NOMO-1 treated with dmso at 0.1 percent for 144 hours (cell line): ENCODE measurements at regions not wholly inside any gene's neighbourhood (a gene's known extent, or its start where the extent isn't known, plus 50 kb on each side); places are given as distances from the start of the nearest gene placed in this dataset.

Experiments
- DNase-seq: peaks from one replicate; lab custom pipeline; 2025; ENCODE audit not compliant: unreplicated experiment; lab: John Stamatoyannopoulos, UW

DNA sequence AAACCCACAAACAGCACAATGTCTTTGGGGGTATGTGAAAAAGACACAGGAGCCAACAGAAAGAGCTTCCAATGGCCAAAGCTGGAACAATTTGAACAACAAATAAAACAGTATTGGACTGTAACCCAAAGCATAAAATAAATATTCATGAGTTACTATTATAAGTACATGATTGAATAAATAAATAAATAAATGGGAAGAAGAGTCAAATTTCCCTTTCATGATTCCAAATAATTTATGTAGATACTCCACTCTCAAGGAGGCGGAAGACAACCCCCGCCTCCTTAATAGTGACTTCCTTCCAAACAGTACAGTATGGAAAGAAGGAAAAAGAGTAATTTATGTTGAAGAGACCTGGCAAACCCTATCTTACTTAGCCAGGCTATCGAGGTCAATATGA is 124.4 kb upstream of the P2RY1 start:
- DNase-seq: no peak

DNA sequence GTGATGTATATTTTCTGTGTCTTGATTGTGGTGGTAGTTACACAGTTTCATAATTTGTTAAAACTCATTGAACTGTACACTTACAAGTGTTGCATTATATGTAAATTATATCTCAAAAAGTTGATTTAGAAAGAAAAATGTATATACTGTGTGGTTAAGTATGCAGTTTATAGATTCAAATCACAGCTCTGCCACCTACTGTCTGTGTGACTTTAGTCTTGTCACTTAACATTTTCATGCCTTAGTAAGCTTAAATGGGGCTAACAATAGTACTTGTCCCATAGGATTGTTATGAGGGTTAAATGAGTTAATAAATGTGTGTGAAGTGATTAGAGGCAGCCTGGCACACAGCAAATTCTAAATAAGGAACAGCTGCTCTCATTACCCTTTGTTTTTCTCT is 120.9 kb upstream of the P2RY1 start:
- no peak for DNase-seq

DNA sequence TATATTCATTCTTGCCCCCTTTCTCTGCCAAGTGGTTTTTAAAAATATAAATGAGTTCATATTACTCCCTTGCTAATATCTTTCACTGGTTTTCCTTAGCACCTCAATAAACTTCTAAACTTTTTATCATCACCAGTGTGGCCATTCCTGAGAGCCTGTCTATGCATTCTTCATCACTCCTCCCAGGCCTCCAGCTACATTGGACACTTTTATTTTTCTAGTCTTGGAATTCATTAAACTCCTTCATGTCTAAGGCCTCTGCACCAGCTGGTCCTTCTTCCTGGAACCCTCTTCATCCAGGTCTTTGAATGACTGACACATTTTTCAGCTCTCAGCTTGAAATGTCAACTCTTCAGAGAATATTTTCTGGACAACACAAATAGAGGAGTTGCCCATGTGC is 120.4 kb upstream of the P2RY1 start:
- no peak for DNase-seq

DNA sequence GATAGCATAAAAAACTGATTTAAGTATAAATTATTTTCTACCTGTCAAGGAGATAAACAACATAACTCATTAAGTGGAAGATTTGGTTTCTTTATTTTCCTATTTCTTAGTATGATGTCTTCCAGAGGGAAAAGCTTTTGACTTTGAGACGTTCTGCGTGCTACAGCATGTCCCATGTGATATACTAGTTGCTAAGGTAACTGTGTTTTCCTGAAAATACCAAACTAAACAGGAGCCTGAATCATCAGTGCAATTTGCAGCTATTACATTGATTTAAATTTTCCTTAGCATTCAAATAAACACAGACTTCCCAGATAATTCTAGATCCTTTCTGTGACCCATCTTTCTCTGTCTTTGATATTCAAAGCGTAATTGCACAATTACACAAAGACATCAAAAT is 117.7 kb upstream of the P2RY1 start:
- no peak for DNase-seq

DNA sequence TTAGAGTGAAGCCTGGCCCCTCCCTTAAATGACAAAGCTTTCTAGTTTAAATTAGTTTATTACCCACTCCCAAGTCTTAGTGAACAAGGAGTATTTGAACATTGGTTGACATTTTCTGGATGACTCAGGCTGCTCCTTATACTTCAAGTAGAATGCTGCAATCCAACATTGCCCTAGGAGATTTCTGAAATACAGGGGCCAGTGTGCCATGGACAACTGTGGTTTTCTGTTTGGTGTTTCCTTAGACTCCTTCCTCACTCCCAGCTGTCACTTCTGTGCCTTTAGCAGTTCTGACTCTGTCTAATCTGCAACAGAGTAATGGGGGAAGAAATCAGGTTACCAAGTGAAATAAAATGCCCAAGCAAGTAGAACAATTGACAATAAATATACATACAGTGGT is 116.1 kb upstream of the P2RY1 start:
- DNase-seq: no peak

DNA sequence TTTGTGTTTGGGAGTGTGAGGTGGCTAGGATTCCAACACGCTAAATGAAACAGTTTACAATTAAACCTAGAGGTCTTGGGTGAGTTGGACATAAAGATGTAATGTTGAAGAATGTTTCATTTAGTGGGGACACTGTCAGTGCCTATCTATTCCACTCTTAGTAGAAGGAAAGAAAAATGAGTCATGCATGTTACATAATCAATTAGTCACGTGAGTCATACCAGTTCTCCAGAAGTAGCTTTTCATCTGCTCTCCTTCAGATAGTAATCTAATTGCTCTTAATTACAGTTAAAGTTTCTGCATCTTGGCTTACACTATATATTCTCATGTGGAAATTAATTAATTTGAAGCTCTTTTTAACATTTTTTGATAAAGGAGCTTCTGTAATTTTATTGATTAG is 115.7 kb upstream of the P2RY1 start:
- DNase-seq: no peak

DNA sequence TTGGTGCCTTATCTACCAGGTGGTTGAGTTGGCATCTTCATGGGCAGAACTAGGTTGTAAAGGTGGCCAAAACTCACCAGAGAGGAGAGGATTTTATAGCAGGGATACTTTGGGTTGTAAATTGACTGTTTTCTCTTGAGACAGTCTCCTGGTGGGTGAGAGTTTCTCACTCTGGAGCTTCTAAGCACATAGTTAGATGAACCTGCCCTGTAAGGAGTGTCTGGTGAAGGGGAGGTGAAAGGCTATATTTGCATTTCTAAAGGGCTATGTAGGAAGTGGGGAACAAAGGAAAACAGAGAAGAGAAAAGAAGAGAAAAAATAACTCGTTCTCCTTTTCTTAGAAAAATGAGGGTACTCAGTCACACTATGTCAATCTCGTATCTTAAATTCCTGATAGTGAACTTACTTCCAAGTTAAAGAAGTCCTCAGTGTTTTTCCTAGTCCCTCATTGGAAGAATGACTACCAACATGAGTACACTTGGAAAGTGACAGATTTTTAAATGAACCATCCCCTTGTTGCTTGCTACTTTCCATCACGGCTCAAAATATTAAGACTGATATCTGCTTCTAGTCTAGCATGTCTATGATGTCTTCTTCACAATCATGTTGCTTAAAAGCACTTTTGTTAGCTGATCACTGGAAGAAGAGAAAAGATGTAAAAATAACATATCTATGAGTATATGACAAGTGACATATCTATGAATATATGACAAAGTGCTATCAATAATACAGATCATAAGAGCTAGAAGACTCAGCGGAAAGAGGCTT is 113.8 kb upstream of the P2RY1 start:
- DNase-seq: no peak

DNA sequence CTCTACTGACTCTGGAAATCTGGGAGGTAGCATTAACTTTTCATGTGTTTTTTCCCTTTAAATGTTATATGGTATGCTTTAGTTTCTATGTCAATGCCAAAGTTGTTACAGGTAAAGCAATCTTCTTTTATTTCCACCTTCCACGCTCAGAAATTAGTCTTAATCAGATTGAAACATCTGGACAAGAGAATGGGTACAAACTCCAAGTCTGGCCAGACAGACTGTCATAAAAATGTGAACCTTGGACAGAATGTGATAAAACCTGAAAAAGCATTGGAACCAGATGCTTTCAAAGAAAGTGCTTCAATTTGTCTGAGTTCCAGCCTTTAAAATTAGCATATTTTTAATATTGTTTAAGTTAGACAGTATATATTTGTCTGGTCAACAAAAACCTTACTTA is 110.7 kb upstream of the P2RY1 start:
- no peak for DNase-seq

DNA sequence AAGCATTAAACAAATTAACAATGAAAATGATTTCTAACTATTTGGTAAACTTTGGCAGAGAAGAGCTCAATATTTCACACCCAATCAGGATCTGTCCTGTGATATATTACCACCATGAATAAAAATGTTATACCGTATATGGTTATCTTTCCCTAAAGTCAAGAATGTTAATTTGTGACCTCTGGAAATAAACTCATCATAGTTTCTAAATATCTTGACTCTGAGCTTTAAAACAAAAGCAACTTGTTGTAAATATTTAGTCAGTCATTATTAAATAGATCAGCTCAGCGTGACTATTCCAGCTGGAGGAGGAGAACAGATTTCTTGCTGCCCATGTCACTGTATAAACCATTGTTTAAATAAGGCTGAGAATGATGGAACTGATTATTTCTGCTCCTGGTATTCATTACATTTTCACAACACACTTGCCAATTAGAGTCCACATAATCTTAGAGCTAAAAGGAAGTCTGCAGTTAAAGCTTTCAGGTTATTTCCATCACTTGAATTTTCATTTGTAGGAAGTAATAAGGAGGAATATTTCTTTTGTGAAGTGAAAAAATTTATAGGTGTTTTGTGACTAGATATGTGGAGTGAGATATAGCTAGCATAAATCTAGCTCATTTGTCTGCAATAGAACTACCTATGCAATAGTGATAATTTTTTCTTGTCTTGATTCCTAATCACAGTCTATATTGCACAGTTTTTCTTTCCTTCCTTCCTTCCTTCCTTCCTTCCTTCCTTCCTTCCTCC is 106.5 kb upstream of the P2RY1 start:
- DNase-seq: no peak

DNA sequence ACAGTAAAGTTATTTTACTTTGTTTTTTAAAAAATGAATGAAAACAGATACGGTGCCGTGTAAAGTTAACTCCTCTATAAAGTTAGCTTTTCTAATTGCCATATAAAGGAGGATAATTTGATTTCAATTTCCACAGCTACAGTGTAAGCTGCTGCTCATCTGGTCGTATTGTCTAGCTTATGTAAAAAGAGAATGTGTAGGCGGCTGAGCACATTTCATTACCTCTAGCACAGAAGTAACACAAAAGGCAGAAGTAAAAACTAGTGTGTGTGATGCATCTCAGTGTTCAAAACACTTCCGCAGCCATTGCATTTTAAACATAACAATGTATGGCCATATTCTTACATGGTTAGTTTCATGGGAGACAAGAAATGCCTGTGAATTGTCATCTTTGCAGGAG is 105.0 kb upstream of the P2RY1 start:
- no peak for DNase-seq

DNA sequence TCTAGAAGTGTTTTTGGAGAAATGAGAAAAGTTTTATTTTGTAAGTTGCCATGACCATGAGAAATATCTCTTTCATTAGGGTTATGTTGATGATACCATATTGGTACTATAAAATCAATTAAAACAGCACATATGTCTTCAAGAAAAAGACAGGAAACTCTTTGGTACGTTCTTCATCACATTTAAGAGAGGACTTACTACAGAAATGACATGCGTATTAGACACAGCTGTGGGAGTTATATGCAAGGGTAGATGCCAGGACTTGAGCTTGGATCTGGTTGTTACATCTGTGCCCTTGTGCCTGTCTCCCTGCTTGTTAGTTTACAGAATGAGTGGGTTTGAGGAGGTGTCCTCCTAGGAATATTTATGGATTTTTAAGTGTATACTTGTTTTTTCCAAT is 103.4 kb upstream of the P2RY1 start:
- no peak for DNase-seq

DNA sequence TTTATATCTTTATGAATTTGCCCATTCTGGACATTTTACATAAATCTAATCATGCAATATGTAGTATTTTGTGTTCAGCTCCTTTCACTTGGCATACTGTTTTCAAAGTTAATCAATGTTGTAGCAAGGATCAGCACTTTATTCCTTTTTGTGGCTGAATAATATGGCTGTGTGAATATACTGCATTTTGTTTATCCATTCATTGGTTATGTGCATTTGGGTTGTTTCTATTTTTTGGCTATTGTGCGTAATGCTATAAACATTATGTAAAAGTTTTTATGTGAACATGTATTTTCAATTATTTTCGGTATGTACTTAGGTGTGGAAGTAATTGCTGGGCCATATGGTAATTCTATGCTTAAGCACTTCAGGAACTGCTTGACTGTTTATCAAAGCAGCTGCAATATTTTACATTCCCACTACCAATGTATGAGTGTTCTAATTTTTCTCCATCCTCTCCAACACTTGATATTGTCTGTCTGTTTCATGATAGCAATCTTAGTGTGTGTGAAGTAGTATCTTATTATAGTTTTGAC is 101.3 kb upstream of the P2RY1 start:
- DNase-seq: no peak

DNA sequence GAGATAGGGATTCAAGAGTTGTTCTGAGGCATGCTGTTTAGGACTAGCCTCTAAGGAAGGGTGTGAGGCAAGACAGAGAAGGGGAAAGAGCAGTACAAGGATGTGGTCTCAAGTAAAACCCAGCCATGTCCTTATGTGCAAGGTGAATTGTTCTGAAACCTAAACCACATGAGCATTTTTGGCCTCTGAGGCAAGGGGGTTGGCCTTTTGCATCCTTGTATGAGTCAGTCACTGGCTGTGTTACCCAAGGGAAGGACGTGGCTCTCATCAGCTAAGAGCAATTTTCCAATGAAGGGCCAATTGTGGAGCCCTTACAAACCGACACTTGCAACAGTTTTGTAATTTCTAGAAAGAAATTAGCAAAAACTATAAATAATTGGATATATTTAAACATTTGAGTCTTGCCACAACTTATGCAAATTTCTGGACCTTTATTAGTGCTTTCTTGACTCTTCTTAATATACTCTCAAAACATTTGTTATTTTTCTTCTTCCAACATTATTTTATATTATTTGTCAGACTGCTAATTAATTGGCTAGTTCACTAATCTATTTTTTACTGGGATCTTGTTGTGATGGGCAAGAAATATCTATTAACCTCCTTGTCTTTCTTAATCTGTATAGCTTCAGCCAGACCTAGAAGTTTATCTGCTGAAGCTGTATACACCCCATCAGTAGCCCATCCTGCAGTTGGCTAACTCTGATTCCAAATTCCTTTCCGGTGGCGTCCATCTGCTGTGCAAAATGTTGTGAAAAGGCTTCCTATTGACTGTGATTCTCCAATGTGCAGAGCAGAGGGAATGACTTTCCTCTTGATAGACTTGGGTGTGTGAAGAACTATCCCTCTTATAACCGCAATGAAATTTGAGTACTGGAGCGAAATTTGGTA is 97.7 kb upstream of the P2RY1 start:
- DNase-seq: peak; percentile 28

DNA sequence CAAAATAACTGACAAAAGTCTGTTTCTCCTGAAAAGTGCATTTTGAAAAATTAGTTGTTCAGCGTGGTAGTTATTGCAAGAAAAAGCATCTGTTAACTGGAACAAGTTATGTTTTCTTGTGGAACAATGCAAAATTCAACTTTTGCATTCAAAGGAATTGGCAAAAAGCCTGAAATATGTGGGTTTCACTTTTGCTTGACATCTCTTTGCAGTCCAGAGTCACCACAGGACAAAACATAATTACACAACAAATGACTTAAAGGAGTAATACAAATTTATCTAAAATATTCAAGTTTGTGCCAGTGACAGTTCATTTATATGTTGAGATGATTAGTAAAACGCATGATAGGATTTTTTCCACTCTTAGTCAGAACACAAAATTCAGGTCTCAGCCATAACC is 96.3 kb upstream of the P2RY1 start:
- DNase-seq: no peak

DNA sequence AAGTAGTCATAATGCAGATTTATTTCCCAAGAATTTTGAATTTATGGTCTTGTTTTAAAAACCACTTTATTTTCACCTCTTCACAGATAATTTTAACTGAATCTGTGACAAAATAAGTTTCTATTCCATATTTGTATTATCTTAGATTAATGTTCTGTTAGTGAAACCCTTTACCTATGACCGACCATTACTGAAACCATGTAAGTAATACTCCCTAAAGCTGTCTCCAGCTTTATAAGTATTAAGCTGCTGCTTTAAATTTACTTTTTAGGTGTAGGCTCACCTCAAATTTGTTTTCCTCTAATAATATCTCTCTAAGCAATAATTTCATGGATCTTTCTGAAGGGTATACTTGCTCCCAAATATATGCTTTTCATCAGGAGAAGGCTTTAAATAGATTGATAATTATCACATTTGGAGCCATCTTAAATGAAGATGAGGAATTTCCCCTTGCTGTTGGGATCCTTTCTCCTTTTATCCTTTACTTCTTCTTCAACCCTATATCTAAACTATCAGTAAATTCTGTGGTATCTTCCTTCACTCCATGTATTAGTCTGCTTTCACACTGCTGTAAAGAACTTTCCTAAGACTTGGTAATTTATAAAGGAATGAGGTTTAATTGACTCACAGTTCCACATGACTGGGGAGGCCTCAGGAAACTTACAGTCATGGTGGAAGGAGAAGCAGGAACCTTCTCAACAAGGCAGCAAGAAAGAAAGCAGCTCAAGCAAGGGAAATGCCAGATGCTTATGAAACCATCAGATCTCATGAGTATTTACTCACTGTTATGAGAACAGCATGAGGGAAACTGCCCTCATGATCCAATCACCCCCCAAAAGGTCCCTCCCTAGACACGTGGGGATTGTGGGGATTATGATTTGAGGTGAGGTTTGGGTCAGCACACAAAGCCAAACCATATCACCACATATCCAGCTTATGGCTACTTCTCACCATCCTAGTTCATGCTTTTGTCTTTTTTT is 92.3 kb upstream of the P2RY1 start:
- DNase-seq: no peak

DNA sequence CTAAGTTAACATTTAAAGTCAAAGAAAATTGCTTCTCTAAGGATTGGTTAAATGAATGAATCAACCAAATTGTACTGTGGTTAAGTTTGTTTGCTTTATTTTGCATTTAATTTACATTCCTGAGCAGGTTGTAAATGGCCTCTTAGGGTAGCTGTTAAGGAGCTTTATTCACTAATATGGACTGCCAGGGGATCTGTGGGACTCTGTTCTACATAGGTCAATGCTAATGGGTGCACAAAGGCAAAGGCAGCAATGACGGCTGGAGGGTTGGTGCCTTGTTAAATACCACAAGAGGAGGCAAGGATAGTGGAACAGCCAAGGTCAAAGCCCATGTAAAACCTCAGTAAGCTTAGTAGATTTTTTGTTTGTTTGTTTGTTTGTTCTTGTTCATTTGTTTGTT is 89.3 kb upstream of the P2RY1 start:
- DNase-seq: no peak

DNA sequence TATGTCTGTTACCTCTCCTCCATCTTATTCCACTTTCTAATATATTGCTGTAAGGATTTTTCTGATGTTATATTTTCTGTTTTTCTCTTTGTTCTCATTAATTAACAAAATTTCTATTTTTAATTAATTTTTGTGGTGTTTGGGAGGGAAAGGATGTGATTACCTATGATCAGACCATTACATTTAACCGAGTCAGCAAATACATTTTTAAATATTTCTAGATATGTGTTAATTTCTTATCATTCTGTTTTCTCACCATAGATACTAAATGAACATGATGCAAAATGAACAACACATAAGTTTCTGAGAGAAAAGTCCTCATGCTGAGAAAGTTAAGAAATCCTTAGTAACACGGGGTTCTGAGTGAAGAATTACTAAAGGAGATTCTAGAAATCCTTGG is 80.6 kb upstream of the P2RY1 start:
- DNase-seq: no peak

DNA sequence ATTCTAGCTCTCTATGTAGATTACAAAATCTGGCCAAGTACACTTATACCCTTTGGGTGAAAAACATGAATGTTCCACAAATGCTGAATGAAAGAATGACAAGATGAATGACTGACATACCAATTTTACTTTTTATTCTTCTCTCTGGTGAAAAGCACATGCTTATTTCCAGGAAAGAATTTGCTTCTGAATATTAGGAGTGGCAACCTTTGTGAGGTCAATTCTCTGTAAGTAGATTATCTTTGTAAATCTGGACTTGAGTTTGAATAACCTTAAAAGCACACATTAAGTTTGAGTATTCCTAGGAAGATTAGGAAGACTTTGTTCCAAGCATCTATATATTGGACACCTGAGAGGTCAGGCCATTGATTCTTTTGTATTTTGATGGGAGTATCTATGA is 78.1 kb upstream of the P2RY1 start:
- no peak for DNase-seq

DNA sequence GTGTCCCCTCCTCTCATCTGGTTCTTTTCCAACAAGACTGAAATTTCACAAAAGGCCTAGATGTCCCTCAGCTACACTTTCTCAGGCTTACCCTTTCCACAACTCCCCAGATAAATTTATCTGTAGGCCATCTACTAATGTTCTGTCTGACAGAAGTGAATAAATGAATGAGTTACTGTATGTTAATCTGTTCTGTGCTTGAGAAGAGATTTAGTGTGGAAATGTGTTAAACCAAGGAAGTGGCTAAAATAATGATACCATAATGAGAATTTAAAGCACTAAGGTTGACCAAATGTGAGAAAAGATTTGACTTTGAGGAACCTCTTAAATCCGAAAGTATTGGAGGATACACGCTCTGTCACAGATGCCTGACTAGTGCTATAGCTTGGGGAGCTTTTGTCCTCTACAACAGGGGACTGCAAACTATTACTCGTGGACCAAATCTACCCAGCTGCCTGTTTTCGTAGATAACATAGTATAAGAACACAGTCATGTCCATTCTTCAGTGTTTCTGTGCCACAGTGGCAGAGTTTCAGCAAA is 74.8 kb upstream of the P2RY1 start:
- no peak for DNase-seq

DNA sequence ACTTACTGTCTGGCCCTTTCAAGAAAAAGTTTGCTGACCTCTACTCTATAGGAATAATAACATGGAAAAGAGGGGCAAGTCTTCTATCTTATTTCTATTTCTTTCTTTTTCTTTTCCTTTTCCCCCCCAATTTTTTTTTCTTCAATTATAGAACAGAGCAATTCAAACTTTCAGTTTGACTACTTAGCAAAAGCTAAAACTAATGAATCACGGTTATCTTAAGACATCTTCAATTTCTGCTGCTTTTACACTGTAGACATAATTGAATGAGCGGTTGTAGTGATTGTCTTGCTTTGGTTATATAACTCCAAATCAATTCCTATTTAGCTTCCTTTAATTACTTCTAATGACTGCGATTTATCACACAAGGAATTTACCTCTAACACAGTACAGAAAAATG is 74.3 kb upstream of the P2RY1 start:
- DNase-seq: no peak
